A549 (cell line): ENCODE measurements at regions not wholly inside any gene's neighbourhood (a gene's known extent, or its start where the extent isn't known, plus 50 kb on each side); places are given as distances from the start of the nearest gene placed in this dataset.
"Not testable (repeated sequence)": the region's sequence is repeated elsewhere in the genome, so short reads cannot be mapped to it uniquely, and the experiment has no call there.

ENCODE experiments used
- ATAC-seq, 2 experiments: fragments of 200-7000 bp in 1 of 2; fragments of >200 bp in 1 of 2; cut with Nextera tagmentation in 1 of 2; cut with Tn5 transposase in 1 of 2; 3 replicates each; pipeline versions ENCODE4 v1.8.0 to v1.9.1; 2018 to 2020; ENCODE audit warnings: mild to moderate bottlenecking in 1 of 2, moderate library complexity in 1 of 2
- CTCF ChIA-PET: fragments of 300-600 bp; sonication (Branson Sonifier 250); formaldehyde crosslinking; extraction: SDS; loops from one replicate; lab custom pipeline; 2021; ENCODE audit warnings: antibody characterized with exemption, inconsistent platforms; lab: Yijun Ruan, JAX
- POLR2A ChIA-PET: fragments of 350-600 bp; formaldehyde crosslinking; extraction: SDS; loops from one replicate; lab custom pipeline; 2021; ENCODE audit warnings: antibody characterized with exemption, inconsistent platforms; lab: Yijun Ruan, JAX
- DNase-seq, 2 experiments: peaks; one replicate each; pipeline versions ENCODE4 v3.0.0 to v3.0.0-alpha.2; 2011 to 2016; ENCODE audit warnings: low read depth in 1 of 2, low spot score in 1 of 2
- FAIRE-seq: peaks from 2 replicates; lab custom pipeline; 2011; peaks lifted over from hg19 to GRCh38; lab: Jason Lieb, UNC
- H3K27ac ChIP-seq, 2 experiments: fragments of >200 bp; sonication (Bioruptor Twin); formaldehyde crosslinking; 3 replicates each; pipeline ENCODE4 v1.5.1; 2016 to 2017
- H3K4me1 ChIP-seq: fragments of >200 bp; sonication (Bioruptor Twin); formaldehyde crosslinking; 3 replicates; pipeline ENCODE4 v1.6.1; 2016
- H3K4me2 ChIP-seq: fragments of >200 bp; sonication (Bioruptor Twin); formaldehyde crosslinking; 3 replicates; pipeline ENCODE4 v1.6.1; 2016
- H3K4me3 ChIP-seq: fragments of >200 bp; sonication (Bioruptor Twin); formaldehyde crosslinking; 3 replicates; pipeline ENCODE4 v1.5.1; 2016
- H3K9me3 ChIP-seq: fragments of >200 bp; sonication (Bioruptor Twin); formaldehyde crosslinking; 3 replicates; pipeline ENCODE4 v1.6.1; 2016
- CBX2 ChIP-seq: fragments of 200-600 bp; sonication (generic); IDR thresholded peaks from 2 replicates; pipeline ENCODE4 v1.6.1; 2016; ENCODE audit warnings: low read depth, mild to moderate bottlenecking, borderline replicate concordance
- CEBPB ChIP-seq, 2 experiments: fragments of >200 bp in 1 of 2; sonication (Bioruptor Twin) in 1 of 2; formaldehyde crosslinking in 1 of 2; IDR thresholded peaks; 2 replicates each; pipeline ENCODE4 v1.6.1; 2012 to 2016
- HEYL ChIP-seq: fragments of 250-450 bp; sonication (Bioruptor Pico); IDR thresholded peaks from 2 replicates; pipeline ENCODE4 v1.8.0; 2021; ENCODE audit warnings: mild to moderate bottlenecking, moderate library complexity
- JUN ChIP-seq, 2 experiments: fragments of >200 bp; sonication (Bioruptor Twin); formaldehyde crosslinking; IDR thresholded peaks; 2 replicates in 1 of 2; 3 replicates in 1 of 2; pipeline ENCODE4 v1.6.1; 2016 to 2017
- KDM5A ChIP-seq: fragments of 200-600 bp; sonication (generic); IDR thresholded peaks from 2 replicates; pipeline ENCODE4 v1.6.1; 2016; ENCODE audit warnings: antibody characterized with exemption, mild to moderate bottlenecking
- NFE2L2 ChIP-seq: fragments of 150-350 bp; conservative IDR thresholded peaks from 2 replicates; pipeline ENCODE4 v1.6.1; 2014; ENCODE audit warnings: low read length
- SMC3 ChIP-seq: fragments of >200 bp; sonication (Bioruptor Twin); formaldehyde crosslinking; IDR thresholded peaks from 3 replicates; pipeline ENCODE4 v1.6.1; 2018; ENCODE audit warnings: inconsistent platforms
- ZFP36 ChIP-seq: fragments of 450-650 bp; IDR thresholded peaks from 2 replicates; pipeline ENCODE4 v1.6.1; 2014; ENCODE audit warnings: borderline replicate concordance; ENCODE audit not compliant: partially characterized antibody
- WGBS: methylation state at CpG from one replicate; pipeline ENCODE4 v1.1.6; 2017; ENCODE audit errors: missing lambda C conversion rate; 5-methylcytosine and 5-hydroxymethylcytosine counted together
- TF ChIP-seq, protein P1 (sequence below): fragments of >200 bp; sonication (Bioruptor Twin); formaldehyde crosslinking; IDR thresholded peaks from 3 replicates; pipeline ENCODE4 v1.5.1; 2016
- TF ChIP-seq, protein P2 (sequence below): IDR thresholded peaks from 2 replicates; pipeline ENCODE4 v1.6.1; 2012; ENCODE audit warnings: low read depth, borderline replicate concordance
- TF ChIP-seq, protein P3 (sequence below): IDR thresholded peaks from 2 replicates; pipeline ENCODE4 v1.6.1; 2012
- TF ChIP-seq, protein P4 (sequence below): IDR thresholded peaks from 2 replicates; pipeline ENCODE4 v1.6.1; 2012

DNA sequence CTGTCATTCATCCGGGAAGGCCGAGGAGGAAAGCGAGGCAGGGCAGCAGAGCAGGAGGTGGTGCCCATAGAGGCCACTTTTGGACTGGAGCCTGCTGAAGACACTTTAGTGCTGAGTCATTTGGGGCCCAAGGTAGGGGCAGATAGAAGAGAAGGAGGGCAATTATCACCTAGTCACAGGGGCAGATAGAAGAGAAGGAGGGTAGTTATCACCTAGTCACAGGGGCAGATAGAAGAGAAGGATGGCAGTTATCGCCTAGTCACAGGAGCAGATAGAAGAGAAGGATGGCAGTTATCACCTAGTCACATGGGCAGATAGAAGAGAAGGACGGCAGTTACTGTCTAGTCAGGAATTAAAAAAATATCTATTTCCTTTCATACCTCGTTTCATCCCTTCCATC, 1372.6 kb downstream of the FOXD4L5 start:
- DNase-seq, CTCF ChIA-PET, H3K27ac ChIP-seq, POLR2A ChIA-PET, H3K4me3 ChIP-seq, H3K9me3 ChIP-seq, ATAC-seq, FAIRE-seq, H3K4me1 ChIP-seq, H3K4me2 ChIP-seq: not testable (repeated sequence)
- 11% methylated on average over 5 of the region's 6 CpGs for WGBS

DNA sequence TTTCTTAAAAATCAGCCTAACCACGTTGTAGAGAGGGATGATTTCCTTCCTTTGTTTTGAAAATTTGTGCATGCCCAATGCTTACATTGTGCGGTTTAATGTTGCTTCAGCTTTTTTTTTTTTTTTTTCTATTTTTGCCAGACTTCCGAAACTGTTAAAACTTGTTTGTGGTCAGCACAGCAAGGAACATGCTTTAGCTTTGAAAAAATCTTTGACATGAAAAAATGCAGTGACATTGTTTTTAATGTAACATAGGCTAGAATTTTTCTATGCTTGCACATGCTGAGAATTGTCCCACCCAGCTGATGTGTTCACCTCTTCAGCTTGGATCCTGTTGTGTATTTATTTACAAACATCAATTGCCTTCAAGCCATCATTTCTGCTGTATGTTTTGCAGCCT, 1375.9 kb downstream of the FOXD4L5 start:
- DNase-seq, FAIRE-seq, H3K4me1 ChIP-seq, H3K4me3 ChIP-seq, POLR2A ChIA-PET, CTCF ChIA-PET, H3K4me2 ChIP-seq, ATAC-seq, H3K9me3 ChIP-seq, H3K27ac ChIP-seq: not testable (repeated sequence)
- 44% methylated on average over 3 of the region's 3 CpGs for WGBS

DNA sequence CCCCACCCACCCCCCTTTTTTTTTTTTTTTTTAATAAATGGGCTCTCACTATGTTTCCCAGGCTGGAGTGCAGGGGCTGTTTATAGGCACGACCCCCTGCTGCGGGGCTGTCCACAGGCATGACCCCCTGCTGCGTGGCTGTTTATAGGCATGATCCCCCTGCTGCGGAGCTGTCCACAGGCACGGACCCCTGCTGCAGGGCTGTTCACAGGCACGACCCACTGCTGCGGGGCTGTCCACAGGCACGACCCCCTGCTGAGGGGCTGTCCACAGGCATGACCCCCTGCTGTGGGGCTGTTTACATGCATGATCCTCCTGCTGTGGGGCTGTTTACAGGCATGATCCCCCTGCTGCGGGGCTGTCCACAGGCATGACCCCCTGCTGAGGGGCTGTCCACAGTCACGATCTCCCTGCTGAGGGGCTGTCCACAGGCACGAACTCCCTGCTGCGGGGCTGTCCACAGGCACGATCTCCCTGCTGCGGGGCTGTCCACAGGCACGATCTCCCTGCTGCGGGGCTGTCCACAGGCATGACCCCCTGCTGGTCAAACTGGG, 1385.3 kb downstream of the FOXD4L5 start:
- DNase-seq, H3K4me2 ChIP-seq, H3K9me3 ChIP-seq, H3K27ac ChIP-seq, H3K4me1 ChIP-seq, FAIRE-seq, POLR2A ChIA-PET, H3K4me3 ChIP-seq, CTCF ChIA-PET, ATAC-seq: not testable (repeated sequence)
- 34% methylated on average over 7 of the region's 16 CpGs for WGBS

DNA sequence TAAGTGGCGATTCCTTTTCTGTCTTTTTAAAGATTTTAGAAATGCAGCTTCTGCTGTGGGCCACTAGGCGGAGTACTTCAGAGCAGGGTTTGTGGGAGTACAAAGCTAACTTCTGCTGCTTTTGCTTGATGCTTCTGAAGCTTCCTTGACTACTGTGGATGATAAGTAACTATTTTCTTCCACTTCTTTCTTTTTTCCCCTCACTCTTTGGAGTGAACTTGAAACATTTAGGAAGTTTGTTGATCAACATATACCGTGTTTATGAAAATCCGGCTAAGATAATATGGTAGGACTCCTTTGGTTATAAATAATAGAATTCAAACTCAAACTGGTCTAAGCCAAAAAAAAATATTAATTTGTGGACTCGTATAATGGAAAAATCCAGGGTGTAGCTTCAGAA, 1403.6 kb downstream of the FOXD4L5 start:
- H3K9me3 ChIP-seq, DNase-seq, H3K4me3 ChIP-seq, POLR2A ChIA-PET, CTCF ChIA-PET, H3K27ac ChIP-seq, ATAC-seq, FAIRE-seq, H3K4me1 ChIP-seq, H3K4me2 ChIP-seq: not testable (repeated sequence)
- WGBS, result 26% methylated on average over 4 of the region's 5 CpGs

DNA sequence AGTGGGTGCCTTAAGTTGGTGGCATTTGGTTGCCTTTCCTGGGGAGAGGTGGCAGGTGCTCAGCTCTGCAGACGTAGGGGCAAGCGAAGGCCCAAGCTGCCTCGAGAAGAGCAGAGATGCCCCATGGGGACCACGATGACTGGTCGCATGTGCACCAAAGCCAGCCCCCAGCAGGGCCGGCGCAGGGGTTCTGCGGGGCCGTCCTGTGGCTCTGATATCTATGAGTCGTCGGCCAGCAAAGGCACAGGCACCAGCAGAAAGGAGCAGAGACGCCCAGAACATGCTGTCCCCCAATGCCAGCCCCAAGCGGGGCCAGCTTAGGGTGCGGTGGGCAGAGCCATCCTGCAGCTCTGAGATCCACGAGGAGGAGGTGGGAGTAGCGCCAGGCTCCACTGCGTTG, 1408.6 kb downstream of the FOXD4L5 start:
- H3K4me3 ChIP-seq, H3K9me3 ChIP-seq, H3K4me1 ChIP-seq, H3K27ac ChIP-seq, POLR2A ChIA-PET, DNase-seq, ATAC-seq, H3K4me2 ChIP-seq, FAIRE-seq, CTCF ChIA-PET: not testable (repeated sequence)
- WGBS, result no CpG with 5 or more reads among the region's 17 CpGs

DNA sequence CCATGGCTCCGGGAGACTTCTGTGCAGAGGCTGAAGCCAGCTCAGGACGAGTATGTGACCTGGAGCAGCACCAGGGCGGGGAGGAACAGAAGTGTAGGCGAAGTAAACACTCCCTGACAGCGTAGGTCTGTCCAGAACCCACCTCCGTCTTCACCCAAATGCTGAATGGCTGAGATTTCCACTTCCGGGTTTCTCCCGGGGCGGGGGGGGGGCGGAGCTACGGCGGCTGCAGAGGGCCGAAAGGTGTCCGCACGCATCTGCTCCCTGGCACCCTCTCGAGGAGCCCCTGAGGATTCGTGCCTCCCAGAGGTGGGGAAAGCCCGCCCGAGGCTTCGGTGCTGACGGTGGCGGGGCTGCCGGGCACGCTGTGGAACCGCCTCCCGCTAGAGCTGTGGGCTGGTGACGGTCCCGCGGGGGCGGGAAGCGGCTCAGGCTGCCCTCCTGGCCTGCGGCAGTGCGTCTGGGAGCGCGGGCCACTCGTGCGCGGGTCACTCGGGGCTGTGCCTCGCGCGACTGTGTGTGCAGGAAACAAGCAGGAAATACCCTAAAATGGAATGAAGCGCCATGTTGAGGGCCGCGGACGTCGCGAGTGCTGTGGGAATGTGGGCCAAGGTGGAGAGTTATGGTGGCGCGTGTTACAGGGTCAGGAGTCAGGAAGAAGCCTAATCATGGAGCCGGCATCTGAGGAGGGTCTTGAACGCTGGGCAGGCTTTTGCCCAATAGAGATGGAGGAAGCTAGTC, 1425.4 kb downstream of the FOXD4L5 start:
- peak overlapping the region; percentile 86 for H3K4me2 ChIP-seq
- 0 out of 3 replicates have a peak, but pooled peaks cover 3% of the 10 kb centered on the region for H3K9me3 ChIP-seq
- TF ChIP-seq, protein P1, sequence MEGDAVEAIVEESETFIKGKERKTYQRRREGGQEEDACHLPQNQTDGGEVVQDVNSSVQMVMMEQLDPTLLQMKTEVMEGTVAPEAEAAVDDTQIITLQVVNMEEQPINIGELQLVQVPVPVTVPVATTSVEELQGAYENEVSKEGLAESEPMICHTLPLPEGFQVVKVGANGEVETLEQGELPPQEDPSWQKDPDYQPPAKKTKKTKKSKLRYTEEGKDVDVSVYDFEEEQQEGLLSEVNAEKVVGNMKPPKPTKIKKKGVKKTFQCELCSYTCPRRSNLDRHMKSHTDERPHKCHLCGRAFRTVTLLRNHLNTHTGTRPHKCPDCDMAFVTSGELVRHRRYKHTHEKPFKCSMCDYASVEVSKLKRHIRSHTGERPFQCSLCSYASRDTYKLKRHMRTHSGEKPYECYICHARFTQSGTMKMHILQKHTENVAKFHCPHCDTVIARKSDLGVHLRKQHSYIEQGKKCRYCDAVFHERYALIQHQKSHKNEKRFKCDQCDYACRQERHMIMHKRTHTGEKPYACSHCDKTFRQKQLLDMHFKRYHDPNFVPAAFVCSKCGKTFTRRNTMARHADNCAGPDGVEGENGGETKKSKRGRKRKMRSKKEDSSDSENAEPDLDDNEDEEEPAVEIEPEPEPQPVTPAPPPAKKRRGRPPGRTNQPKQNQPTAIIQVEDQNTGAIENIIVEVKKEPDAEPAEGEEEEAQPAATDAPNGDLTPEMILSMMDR, result no peak; the same call in 2 of the 3 replicates
- TF ChIP-seq KDM5A (no peak), NFE2L2 (no peak), HEYL (CRISPR knock-in tag) (no peak), SMC3 (no peak), CEBPB (IDR thresholded peaks at IDR 0.05) (no peak), ZFP36 (no peak), JUN (IDR thresholded peaks at IDR 0.05) (peak in 1 of 2 experiments; percentile 54; a peak in 2 of 5 replicates), CBX2 (no peak)
- TF ChIP-seq, protein P2, sequence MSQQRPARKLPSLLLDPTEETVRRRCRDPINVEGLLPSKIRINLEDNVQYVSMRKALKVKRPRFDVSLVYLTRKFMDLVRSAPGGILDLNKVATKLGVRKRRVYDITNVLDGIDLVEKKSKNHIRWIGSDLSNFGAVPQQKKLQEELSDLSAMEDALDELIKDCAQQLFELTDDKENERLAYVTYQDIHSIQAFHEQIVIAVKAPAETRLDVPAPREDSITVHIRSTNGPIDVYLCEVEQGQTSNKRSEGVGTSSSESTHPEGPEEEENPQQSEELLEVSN, result peak; percentile 85
- TF ChIP-seq, protein P3, sequence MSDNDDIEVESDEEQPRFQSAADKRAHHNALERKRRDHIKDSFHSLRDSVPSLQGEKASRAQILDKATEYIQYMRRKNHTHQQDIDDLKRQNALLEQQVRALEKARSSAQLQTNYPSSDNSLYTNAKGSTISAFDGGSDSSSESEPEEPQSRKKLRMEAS, result peak; percentile 79
- TF ChIP-seq, protein P4, sequence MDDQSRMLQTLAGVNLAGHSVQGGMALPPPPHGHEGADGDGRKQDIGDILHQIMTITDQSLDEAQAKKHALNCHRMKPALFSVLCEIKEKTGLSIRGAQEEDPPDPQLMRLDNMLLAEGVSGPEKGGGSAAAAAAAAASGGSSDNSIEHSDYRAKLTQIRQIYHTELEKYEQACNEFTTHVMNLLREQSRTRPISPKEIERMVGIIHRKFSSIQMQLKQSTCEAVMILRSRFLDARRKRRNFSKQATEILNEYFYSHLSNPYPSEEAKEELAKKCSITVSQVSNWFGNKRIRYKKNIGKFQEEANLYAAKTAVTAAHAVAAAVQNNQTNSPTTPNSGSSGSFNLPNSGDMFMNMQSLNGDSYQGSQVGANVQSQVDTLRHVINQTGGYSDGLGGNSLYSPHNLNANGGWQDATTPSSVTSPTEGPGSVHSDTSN, result no peak
- POLR2A ChIA-PET, result no interaction called here
- CTCF ChIA-PET, result no interaction called here
- H3K4me3 ChIP-seq, result peak overlapping the region; percentile 62
- DNase-seq (peak; percentile 30 to 84), FAIRE-seq (no peak), ATAC-seq (peak; percentile 94)
- H3K27ac ChIP-seq, result peak overlapping the region; percentile 82 to 97
- no peaks in the 10 kb centered on the region for H3K4me1 ChIP-seq
- WGBS, result 27% methylated on average over 28 of the region's 52 CpGs

DNA sequence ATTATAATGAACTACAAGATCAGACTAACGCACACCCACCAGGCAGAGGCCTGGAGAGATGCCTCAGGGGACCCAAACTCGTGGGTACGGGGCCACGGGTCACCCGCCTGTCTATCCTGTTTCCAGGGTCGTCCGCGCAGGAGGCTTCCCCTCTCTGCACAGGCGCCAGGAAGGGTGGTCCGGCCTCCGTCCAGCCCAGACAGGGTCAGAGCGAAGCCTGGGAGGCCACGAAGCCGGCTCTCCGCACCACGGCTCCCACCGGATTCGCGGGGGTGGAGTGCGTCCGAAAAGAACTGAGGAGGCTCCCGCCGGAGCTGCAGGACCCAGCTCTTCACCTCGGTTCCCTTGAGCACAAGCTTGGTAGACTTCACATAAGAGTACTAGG, 1425.9 kb downstream of the FOXD4L5 start:
- ATAC-seq (peak in 1 of 2 experiments; percentile 94; a peak in 3 of 6 replicates), DNase-seq (peak in 1 of 2 experiments; percentile 11)
- POLR2A ChIA-PET, H3K9me3 ChIP-seq, H3K4me1 ChIP-seq, CTCF ChIA-PET, FAIRE-seq: not testable (repeated sequence)
- H3K4me2 ChIP-seq, result peak overlapping the region; percentile 86
- peak overlapping the region; percentile 82 to 97 for H3K27ac ChIP-seq
- WGBS, result 6% methylated on average over 18 of the region's 24 CpGs
- H3K4me3 ChIP-seq, result peak overlapping the region; percentile 62
